ENCODE measurements at regions not wholly inside any gene's neighbourhood (a gene's known extent, or its start where the extent isn't known, plus 50 kb on each side); places are given as distances from the start of the nearest gene placed in this dataset.

- Histone ChIP-seq H3K4me3 (ENCODE audit: low read length) (no peak overlapping the region), H3K4me1 (ENCODE audit: control insufficient read depth, insufficient read depth, low read length) (peaks cover 2% of the 10 kb centered on the region), H3K27ac (ENCODE audit: low read length) (no peak overlapping the region), H3K9me3 (ENCODE audit: control insufficient read depth, insufficient read depth, low read length) (no peaks in the 10 kb centered on the region), H3K36me3 (ENCODE audit: control insufficient read depth, insufficient read depth, low read length) (no peaks in the 10 kb centered on the region), H3K27me3 (ENCODE audit: control insufficient read depth, insufficient read depth, low read length) (no peaks in the 10 kb centered on the region)
- no CpG with 5 or more reads among the region's 3 CpGs for WGBS (ENCODE audit: insufficient coverage, insufficient read length)
- no peak for DNase-seq (ENCODE audit: low read depth, low spot score)
Measured at GRCh38 chr17:33580215-33580614, 287.1 kb upstream of the ASIC2 start.

GRCh38 chr17:33582661-33583060 is 289.6 kb upstream of the ASIC2 start:
- Histone ChIP-seq H3K4me3 (ENCODE audit: low read length) (no peak overlapping the region), H3K9me3 (ENCODE audit: control insufficient read depth, insufficient read depth, low read length) (no peaks in the 10 kb centered on the region), H3K36me3 (ENCODE audit: control insufficient read depth, insufficient read depth, low read length) (no peaks in the 10 kb centered on the region), H3K4me1 (ENCODE audit: control insufficient read depth, insufficient read depth, low read length) (no peaks in the 10 kb centered on the region; the same call in 1 of the 2 replicates), H3K27me3 (ENCODE audit: control insufficient read depth, insufficient read depth, low read length) (no peaks in the 10 kb centered on the region), H3K27ac (ENCODE audit: low read length) (no peak overlapping the region)
- DNase-seq (ENCODE audit: low read depth, low spot score): no peak
- 100% methylated on average over 1 of the region's 2 CpGs for WGBS (ENCODE audit: insufficient coverage, insufficient read length)

GRCh38 chr17:33583518-33584417 is 290.7 kb upstream of the ASIC2 start:
- Histone ChIP-seq H3K36me3 (ENCODE audit: control insufficient read depth, insufficient read depth, low read length) (no peaks in the 10 kb centered on the region), H3K27me3 (ENCODE audit: control insufficient read depth, insufficient read depth, low read length) (no peaks in the 10 kb centered on the region), H3K9me3 (ENCODE audit: control insufficient read depth, insufficient read depth, low read length) (no peaks in the 10 kb centered on the region), H3K4me3 (ENCODE audit: low read length) (no peak overlapping the region), H3K4me1 (ENCODE audit: control insufficient read depth, insufficient read depth, low read length) (no peaks in the 10 kb centered on the region; the same call in 1 of the 2 replicates), H3K27ac (ENCODE audit: low read length) (no peak overlapping the region)
- WGBS (ENCODE audit: insufficient coverage, insufficient read length): no CpG with 5 or more reads among the region's 7 CpGs
- no peak for DNase-seq (ENCODE audit: low read depth, low spot score)

- Histone ChIP-seq H3K4me3 (ENCODE audit: low read length) (no peak overlapping the region), H3K9me3 (ENCODE audit: control insufficient read depth, insufficient read depth, low read length) (no peaks in the 10 kb centered on the region), H3K27me3 (ENCODE audit: control insufficient read depth, insufficient read depth, low read length) (no peaks in the 10 kb centered on the region), H3K27ac (ENCODE audit: low read length) (no peak overlapping the region), H3K36me3 (ENCODE audit: control insufficient read depth, insufficient read depth, low read length) (no peaks in the 10 kb centered on the region), H3K4me1 (ENCODE audit: control insufficient read depth, insufficient read depth, low read length) (no peaks in the 10 kb centered on the region)
- no peak for DNase-seq (ENCODE audit: low read depth, low spot score)
- no CpG with 5 or more reads among the region's 4 CpGs for WGBS (ENCODE audit: insufficient coverage, insufficient read length)
Measured at GRCh38 chr17:33593991-33594390, 300.9 kb upstream of the ASIC2 start.

GRCh38 chr17:33595828-33596227 is 302.7 kb upstream of the ASIC2 start:
- H3K4me3 ChIP-seq (ENCODE audit: low read length): no peak overlapping the region
- no peak overlapping the region for H3K27ac ChIP-seq (ENCODE audit: low read length)
- DNase-seq (ENCODE audit: low read depth, low spot score): no peak
- H3K36me3 ChIP-seq (ENCODE audit: control insufficient read depth, insufficient read depth, low read length): no peaks in the 10 kb centered on the region
- no CpG with 5 or more reads among the region's 2 CpGs for WGBS (ENCODE audit: insufficient coverage, insufficient read length)
- no peaks in the 10 kb centered on the region for H3K9me3 ChIP-seq (ENCODE audit: control insufficient read depth, insufficient read depth, low read length)
- no peaks in the 10 kb centered on the region for H3K27me3 ChIP-seq (ENCODE audit: control insufficient read depth, insufficient read depth, low read length)
- no peaks in the 10 kb centered on the region for H3K4me1 ChIP-seq (ENCODE audit: control insufficient read depth, insufficient read depth, low read length)

GRCh38 chr17:33596899-33597298 is 303.8 kb upstream of the ASIC2 start:
- DNase-seq (ENCODE audit: low read depth, low spot score): no peak
- Histone ChIP-seq H3K4me3 (ENCODE audit: low read length) (no peak overlapping the region), H3K4me1 (ENCODE audit: control insufficient read depth, insufficient read depth, low read length) (no peaks in the 10 kb centered on the region), H3K36me3 (ENCODE audit: control insufficient read depth, insufficient read depth, low read length) (no peaks in the 10 kb centered on the region), H3K27me3 (ENCODE audit: control insufficient read depth, insufficient read depth, low read length) (no peaks in the 10 kb centered on the region), H3K9me3 (ENCODE audit: control insufficient read depth, insufficient read depth, low read length) (no peaks in the 10 kb centered on the region), H3K27ac (ENCODE audit: low read length) (no peak overlapping the region)
- no CpG with 5 or more reads among the region's 3 CpGs for WGBS (ENCODE audit: insufficient coverage, insufficient read length)

GRCh38 chr17:33598797-33599196 is 305.7 kb upstream of the ASIC2 start:
- no peak overlapping the region for H3K4me3 ChIP-seq (ENCODE audit: low read length)
- DNase-seq (ENCODE audit: low read depth, low spot score): no peak
- H3K4me1 ChIP-seq (ENCODE audit: control insufficient read depth, insufficient read depth, low read length): no peaks in the 10 kb centered on the region
- H3K9me3 ChIP-seq (ENCODE audit: control insufficient read depth, insufficient read depth, low read length): no peaks in the 10 kb centered on the region
- H3K27me3 ChIP-seq (ENCODE audit: control insufficient read depth, insufficient read depth, low read length): no peaks in the 10 kb centered on the region
- H3K27ac ChIP-seq (ENCODE audit: low read length): no peak overlapping the region
- no CpG with 5 or more reads among the region's 2 CpGs for WGBS (ENCODE audit: insufficient coverage, insufficient read length)
- H3K36me3 ChIP-seq (ENCODE audit: control insufficient read depth, insufficient read depth, low read length): no peaks in the 10 kb centered on the region

GRCh38 chr17:33602981-33603380 is 309.9 kb upstream of the ASIC2 start:
- no peaks in the 10 kb centered on the region for H3K27me3 ChIP-seq (ENCODE audit: control insufficient read depth, insufficient read depth, low read length)
- no peak for DNase-seq (ENCODE audit: low read depth, low spot score)
- H3K36me3 ChIP-seq (ENCODE audit: control insufficient read depth, insufficient read depth, low read length): no peaks in the 10 kb centered on the region
- no peaks in the 10 kb centered on the region for H3K4me1 ChIP-seq (ENCODE audit: control insufficient read depth, insufficient read depth, low read length)
- no peak overlapping the region for H3K4me3 ChIP-seq (ENCODE audit: low read length)
- no peaks in the 10 kb centered on the region for H3K9me3 ChIP-seq (ENCODE audit: control insufficient read depth, insufficient read depth, low read length)
- WGBS (ENCODE audit: insufficient coverage, insufficient read length): no CpG with 5 or more reads among the region's 1 CpG
- H3K27ac ChIP-seq (ENCODE audit: low read length): no peak overlapping the region

- H3K9me3 ChIP-seq (ENCODE audit: control insufficient read depth, insufficient read depth, low read length): no peaks in the 10 kb centered on the region
- DNase-seq (ENCODE audit: low read depth, low spot score): no peak
- no CpG with 5 or more reads among the region's 2 CpGs for WGBS (ENCODE audit: insufficient coverage, insufficient read length)
- H3K36me3 ChIP-seq (ENCODE audit: control insufficient read depth, insufficient read depth, low read length): no peaks in the 10 kb centered on the region
- H3K27me3 ChIP-seq (ENCODE audit: control insufficient read depth, insufficient read depth, low read length): no peaks in the 10 kb centered on the region; the same call in 1 of the 2 replicates
- H3K27ac ChIP-seq (ENCODE audit: low read length): no peak overlapping the region
- no peak overlapping the region for H3K4me3 ChIP-seq (ENCODE audit: low read length)
- no peaks in the 10 kb centered on the region for H3K4me1 ChIP-seq (ENCODE audit: control insufficient read depth, insufficient read depth, low read length)
Measured at GRCh38 chr17:33603789-33604188, 310.7 kb upstream of the ASIC2 start.

GRCh38 chr17:33611532-33611931 is 318.4 kb upstream of the ASIC2 start:
- no peak for DNase-seq (ENCODE audit: low read depth, low spot score)
- WGBS (ENCODE audit: insufficient coverage, insufficient read length): no CpG with 5 or more reads among the region's 1 CpG
- Histone ChIP-seq H3K4me1 (ENCODE audit: control insufficient read depth, insufficient read depth, low read length) (no peaks in the 10 kb centered on the region), H3K9me3 (ENCODE audit: control insufficient read depth, insufficient read depth, low read length) (no peaks in the 10 kb centered on the region), H3K27ac (ENCODE audit: low read length) (no peak overlapping the region), H3K36me3 (ENCODE audit: control insufficient read depth, insufficient read depth, low read length) (no peaks in the 10 kb centered on the region), H3K27me3 (ENCODE audit: control insufficient read depth, insufficient read depth, low read length) (no peaks in the 10 kb centered on the region; the same call in 1 of the 2 replicates), H3K4me3 (ENCODE audit: low read length) (no peak overlapping the region)

- Histone ChIP-seq H3K4me1 (ENCODE audit: control insufficient read depth, insufficient read depth, low read length) (no peaks in the 10 kb centered on the region), H3K27ac (ENCODE audit: low read length) (no peak overlapping the region), H3K4me3 (ENCODE audit: low read length) (no peak overlapping the region), H3K9me3 (ENCODE audit: control insufficient read depth, insufficient read depth, low read length) (no peaks in the 10 kb centered on the region), H3K36me3 (ENCODE audit: control insufficient read depth, insufficient read depth, low read length) (no peaks in the 10 kb centered on the region), H3K27me3 (ENCODE audit: control insufficient read depth, insufficient read depth, low read length) (no peaks in the 10 kb centered on the region)
- no peak for DNase-seq (ENCODE audit: low read depth, low spot score)
- no CpG with 5 or more reads among the region's 3 CpGs for WGBS (ENCODE audit: insufficient coverage, insufficient read length)
Measured at GRCh38 chr17:33615861-33616260, 322.8 kb upstream of the ASIC2 start.

Data from iPS DF 6.9 (cell line).